MM.1S (cell line): ENCODE measurements at regions not wholly inside any gene's neighbourhood (a gene's known extent, or its start where the extent isn't known, plus 50 kb on each side); places are given as distances from the start of the nearest gene placed in this dataset.

Experiments
- DNase-seq: peaks from one replicate; pipeline ENCODE4 v3.0.0-alpha.2; 2015
- H2AFZ ChIP-seq: fragments of 300-600 bp; sonication (generic); 2 replicates; pipeline ENCODE4 v1.6.0; 2016; ENCODE audit warnings: antibody characterized with exemption, low read length
- H3F3A ChIP-seq: fragments of 300-600 bp; sonication (generic); 2 replicates; pipeline ENCODE4 v1.6.1; 2016; ENCODE audit warnings: mild to moderate bottlenecking, antibody characterized with exemption, low read length, moderate library complexity, mixed read lengths; ENCODE audit not compliant: insufficient read depth
- H3K27ac ChIP-seq: fragments of 300-600 bp; sonication (generic); 2 replicates; pipeline ENCODE4 v1.5.1; 2016; ENCODE audit warnings: mild to moderate bottlenecking, low read length
- H3K27me3 ChIP-seq: fragments of 300-600 bp; sonication (generic); replicated peaks from 2 replicates; pipeline ENCODE4 v1.6.0; 2016; ENCODE audit warnings: low read length; ENCODE audit not compliant: insufficient read depth
- H3K36me3 ChIP-seq: fragments of 300-600 bp; sonication (generic); replicated peaks from 2 replicates; pipeline ENCODE4 v1.6.1; 2016; ENCODE audit warnings: mild to moderate bottlenecking, low read length, mixed read lengths; ENCODE audit not compliant: insufficient read depth
- H3K4me1 ChIP-seq: fragments of 300-600 bp; sonication (generic); 2 replicates; pipeline ENCODE4 v1.6.1; 2016; ENCODE audit warnings: low read length, mixed read lengths
- H3K4me2 ChIP-seq: fragments of 300-600 bp; sonication (generic); 2 replicates; pipeline ENCODE4 v1.6.0; 2016; ENCODE audit warnings: low read depth, low read length
- H3K4me3 ChIP-seq: fragments of 300-600 bp; sonication (generic); 2 replicates; pipeline ENCODE4 v1.5.1; 2016; ENCODE audit warnings: low read length, mixed read lengths
- H3K79me2 ChIP-seq: fragments of 300-600 bp; sonication (generic); 2 replicates; pipeline ENCODE4 v1.6.1; 2016; ENCODE audit warnings: mixed run types, low read length, mixed read lengths
- H3K9ac ChIP-seq: fragments of 300-600 bp; sonication (generic); 2 replicates; pipeline ENCODE4 v1.6.1; 2016; ENCODE audit warnings: low read length, mixed read lengths
- H3K9me2 ChIP-seq: fragments of 300-600 bp; sonication (generic); replicated peaks from 2 replicates; pipeline ENCODE4 v1.6.1; 2016; ENCODE audit warnings: mild to moderate bottlenecking, low read length, mixed read lengths; ENCODE audit not compliant: insufficient read depth
- H3K9me3 ChIP-seq: fragments of 300-600 bp; sonication (generic); replicated peaks from 2 replicates; pipeline ENCODE4 v1.6.1; 2016; ENCODE audit warnings: mild to moderate bottlenecking, low read length, mixed read lengths; ENCODE audit not compliant: insufficient read depth
- H4K20me1 ChIP-seq: fragments of 300-600 bp; sonication (generic); 2 replicates; pipeline ENCODE4 v1.6.1; 2016; ENCODE audit warnings: mild to moderate bottlenecking, low read length, moderate library complexity, mixed read lengths; ENCODE audit not compliant: insufficient read depth
- EZH2 ChIP-seq: fragments of 300-600 bp; sonication (generic); optimal IDR thresholded peaks from 2 replicates; pipeline ENCODE3; 2017; ENCODE audit warnings: low read depth, mild to moderate bottlenecking, antibody characterized with exemption, low read length, mixed read lengths
- EZH2phosphoT487 ChIP-seq: fragments of 300-600 bp; sonication (generic); IDR thresholded peaks from 2 replicates; pipeline ENCODE4 v1.6.1; 2018; ENCODE audit warnings: antibody characterized with exemption, low read length
- TF ChIP-seq, protein P1 (sequence below): fragments of 300-600 bp; sonication (generic); IDR thresholded peaks from 2 replicates; pipeline ENCODE4 v1.5.1; 2016; ENCODE audit warnings: antibody characterized with exemption, low read length, mixed read lengths

DNA sequence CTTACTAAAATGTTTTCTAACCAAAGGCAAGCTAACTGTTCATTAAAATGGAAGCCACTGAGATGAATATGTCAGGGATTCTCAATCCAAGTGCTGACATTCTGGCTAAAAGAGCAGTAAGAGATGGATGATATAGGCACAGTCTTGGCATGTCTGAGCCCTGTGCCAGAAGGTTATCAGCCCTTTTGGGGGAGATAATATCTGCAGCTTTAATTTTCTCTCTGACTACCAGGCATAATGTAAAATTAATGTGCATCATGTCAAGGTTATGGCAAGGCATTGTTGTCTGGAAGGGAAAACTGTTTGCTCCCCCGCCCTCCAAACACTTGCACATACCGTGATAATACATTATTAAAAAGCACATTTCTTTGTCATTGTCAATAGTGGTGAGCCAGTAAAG, 609.8 kb downstream of the ZNF608 start:
- no peaks in the 10 kb centered on the region for H3F3A ChIP-seq
- no peaks in the 10 kb centered on the region for H4K20me1 ChIP-seq
- no peaks in the 10 kb centered on the region for H3K9me2 ChIP-seq
- TF ChIP-seq, protein P1, sequence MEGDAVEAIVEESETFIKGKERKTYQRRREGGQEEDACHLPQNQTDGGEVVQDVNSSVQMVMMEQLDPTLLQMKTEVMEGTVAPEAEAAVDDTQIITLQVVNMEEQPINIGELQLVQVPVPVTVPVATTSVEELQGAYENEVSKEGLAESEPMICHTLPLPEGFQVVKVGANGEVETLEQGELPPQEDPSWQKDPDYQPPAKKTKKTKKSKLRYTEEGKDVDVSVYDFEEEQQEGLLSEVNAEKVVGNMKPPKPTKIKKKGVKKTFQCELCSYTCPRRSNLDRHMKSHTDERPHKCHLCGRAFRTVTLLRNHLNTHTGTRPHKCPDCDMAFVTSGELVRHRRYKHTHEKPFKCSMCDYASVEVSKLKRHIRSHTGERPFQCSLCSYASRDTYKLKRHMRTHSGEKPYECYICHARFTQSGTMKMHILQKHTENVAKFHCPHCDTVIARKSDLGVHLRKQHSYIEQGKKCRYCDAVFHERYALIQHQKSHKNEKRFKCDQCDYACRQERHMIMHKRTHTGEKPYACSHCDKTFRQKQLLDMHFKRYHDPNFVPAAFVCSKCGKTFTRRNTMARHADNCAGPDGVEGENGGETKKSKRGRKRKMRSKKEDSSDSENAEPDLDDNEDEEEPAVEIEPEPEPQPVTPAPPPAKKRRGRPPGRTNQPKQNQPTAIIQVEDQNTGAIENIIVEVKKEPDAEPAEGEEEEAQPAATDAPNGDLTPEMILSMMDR, result no peak
- TF ChIP-seq EZH2phosphoT487 (no peak), EZH2 (no peak)
- DNase-seq, result no peak
- no peak overlapping the region for H3K4me3 ChIP-seq
- H3K36me3 ChIP-seq, result no peaks in the 10 kb centered on the region
- no peaks in the 10 kb centered on the region for H3K79me2 ChIP-seq
- no peak overlapping the region for H3K9ac ChIP-seq
- no peaks in the 10 kb centered on the region for H3K9me3 ChIP-seq
- H3K27ac ChIP-seq, result no peak overlapping the region
- no peak overlapping the region for H3K4me2 ChIP-seq
- H3K27me3 ChIP-seq, result no peaks in the 10 kb centered on the region
- H3K4me1 ChIP-seq, result no peaks in the 10 kb centered on the region
- H2AFZ ChIP-seq, result no peak overlapping the region

GRCh38 chr5:124134941-124135340, 611.5 kb downstream of the ZNF608 start:
- Histone ChIP-seq H3F3A (no peaks in the 10 kb centered on the region), H3K4me1 (no peaks in the 10 kb centered on the region), H3K9me3 (no peaks in the 10 kb centered on the region), H3K27ac (no peak overlapping the region), H3K4me2 (no peak overlapping the region), H3K36me3 (no peaks in the 10 kb centered on the region), H3K79me2 (no peaks in the 10 kb centered on the region), H3K9ac (no peak overlapping the region), H3K9me2 (no peaks in the 10 kb centered on the region), H3K4me3 (no peak overlapping the region), H2AFZ (no peak overlapping the region), H3K27me3 (no peaks in the 10 kb centered on the region), H4K20me1 (no peaks in the 10 kb centered on the region)
- TF ChIP-seq EZH2 (no peak), EZH2phosphoT487 (no peak)
- TF ChIP-seq, protein P1, result no peak
- no peak for DNase-seq

GRCh38 chr5:124133406-124133805, 613.0 kb downstream of the ZNF608 start:
- TF ChIP-seq, protein P1, result no peak
- no peak for TF ChIP-seq EZH2
- no peak for TF ChIP-seq EZH2phosphoT487
- H3K36me3 ChIP-seq, result no peaks in the 10 kb centered on the region
- H3F3A ChIP-seq, result no peaks in the 10 kb centered on the region
- no peak overlapping the region for H3K4me3 ChIP-seq
- H3K27ac ChIP-seq, result no peak overlapping the region
- H3K9me3 ChIP-seq, result no peaks in the 10 kb centered on the region
- H2AFZ ChIP-seq, result no peak overlapping the region
- H3K27me3 ChIP-seq, result no peaks in the 10 kb centered on the region
- H3K4me1 ChIP-seq, result no peaks in the 10 kb centered on the region
- no peaks in the 10 kb centered on the region for H3K9me2 ChIP-seq
- no peaks in the 10 kb centered on the region for H4K20me1 ChIP-seq
- H3K79me2 ChIP-seq, result no peaks in the 10 kb centered on the region
- no peak for DNase-seq
- H3K4me2 ChIP-seq, result no peak overlapping the region
- no peak overlapping the region for H3K9ac ChIP-seq
